ENCODE measurements at regions not wholly inside any gene's neighbourhood (a gene's known extent, or its start where the extent isn't known, plus 50 kb on each side); places are given as distances from the start of the nearest gene placed in this dataset.

DNA sequence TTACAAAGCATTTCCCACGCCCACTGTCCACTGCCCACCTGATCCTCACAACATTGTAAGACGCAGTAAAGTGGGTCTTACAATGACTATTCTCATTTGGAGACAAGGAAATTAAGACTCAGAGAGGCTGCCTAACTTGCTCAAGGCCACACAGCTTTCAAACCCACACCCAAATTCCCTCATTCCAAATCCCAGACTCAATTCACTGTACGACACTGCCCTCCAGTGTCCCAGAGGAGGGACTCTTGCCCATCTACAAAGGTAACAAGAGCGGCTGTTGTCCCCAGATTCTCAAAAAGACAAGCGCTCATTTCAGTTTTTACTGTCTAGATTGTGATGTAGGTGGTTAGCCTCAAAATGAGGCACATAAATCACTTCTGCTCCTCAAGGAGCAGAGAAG lies 184.6 kb downstream of the ACTL7B start:
- H3K4me1 ChIP-seq (ENCODE audit: control insufficient read depth in 1 of 2, extremely low read depth in 1 of 2, insufficient read depth in 2 of 2, low read length in 2 of 2): no peaks in the 10 kb centered on the region
- no peak overlapping the region for H3K27ac Mint-ChIP-seq
- ATAC-seq (replicated peaks in 1 of 4) (no peak), DNase-seq (no peak)
- H3K4me3 ChIP-seq (ENCODE audit: control insufficient read depth in 1 of 2, extremely low read depth in 1 of 2, low read length in 1 of 2): no peak overlapping the region
- H3K4me1 Mint-ChIP-seq: no peaks in the 10 kb centered on the region
- no peaks in the 10 kb centered on the region for H3K9me3 ChIP-seq
- no peaks in the 10 kb centered on the region for H3K36me3 Mint-ChIP-seq
- no peak overlapping the region for H3K27ac ChIP-seq (ENCODE audit: low read length)
- CTCF ChIA-PET: no interaction called here
- H3K9me3 Mint-ChIP-seq: peaks cover 0 to 12% (median 0%) of the 10 kb centered on the region in 3 donors
- WGBS (ENCODE audit: insufficient coverage): no CpG with 5 or more reads among the region's 5 CpGs
- H3K36me3 ChIP-seq (ENCODE audit: control insufficient read depth in 2 of 2, extremely low read depth in 1 of 2, insufficient read depth in 1 of 2, low read length in 1 of 2): no peaks in the 10 kb centered on the region
- H3K4me3 Mint-ChIP-seq: no peak overlapping the region
- no peaks in the 10 kb centered on the region for H3K27me3 ChIP-seq (replicated peaks in 1 of 2; ENCODE audit: control insufficient read depth in 2 of 2, extremely low read depth in 1 of 2, insufficient read depth in 2 of 2, low read length in 1 of 2)
- POLR2A ChIA-PET: no interaction called here
- no peaks in the 10 kb centered on the region for H3K27me3 Mint-ChIP-seq

- H3K27me3 ChIP-seq (replicated peaks in 1 of 2; ENCODE audit: control insufficient read depth in 2 of 2, extremely low read depth in 1 of 2, insufficient read depth in 2 of 2, low read length in 1 of 2): no peaks in the 10 kb centered on the region
- CTCF ChIA-PET: no interaction called here
Measured at GRCh38 chr9:108668938-108669335, 186.8 kb downstream of the ACTL7B start.

GRCh38 chr9:108668191-108668937 lies 187.4 kb downstream of the ACTL7B start:
- no peak for ATAC-seq (replicated peaks in 1 of 4)
- H3K4me3 Mint-ChIP-seq: no peak overlapping the region
- no peaks in the 10 kb centered on the region for H3K27me3 ChIP-seq (replicated peaks in 1 of 2; ENCODE audit: control insufficient read depth in 2 of 2, extremely low read depth in 1 of 2, insufficient read depth in 2 of 2, low read length in 1 of 2)
- no peak overlapping the region for H3K27ac ChIP-seq (ENCODE audit: low read length)
- ChIA-PET CTCF (no interaction called here), POLR2A (no interaction called here)
- no peak overlapping the region for H3K27ac Mint-ChIP-seq
- no peaks in the 10 kb centered on the region for H3K36me3 Mint-ChIP-seq
- WGBS (ENCODE audit: insufficient coverage): 50% methylated on average over 1 of the region's 5 CpGs
- peaks cover 0 to 6% (median 0%) of the 10 kb centered on the region in 3 donors for H3K9me3 Mint-ChIP-seq
- H3K9me3 ChIP-seq: no peaks in the 10 kb centered on the region
- H3K4me1 ChIP-seq (ENCODE audit: control insufficient read depth in 1 of 2, extremely low read depth in 1 of 2, insufficient read depth in 2 of 2, low read length in 2 of 2): no peaks in the 10 kb centered on the region
- DNase-seq: no peak
- H3K36me3 ChIP-seq (ENCODE audit: control insufficient read depth in 2 of 2, extremely low read depth in 1 of 2, insufficient read depth in 1 of 2, low read length in 1 of 2): no peaks in the 10 kb centered on the region
- no peak overlapping the region for H3K4me3 ChIP-seq (ENCODE audit: control insufficient read depth in 1 of 2, extremely low read depth in 1 of 2, low read length in 1 of 2)
- H3K27me3 Mint-ChIP-seq: no peaks in the 10 kb centered on the region
- no peaks in the 10 kb centered on the region for H3K4me1 Mint-ChIP-seq

More at GRCh38 chr9:108668938-108669335, 186.8 kb downstream of the ACTL7B start:
- POLR2A ChIA-PET: no interaction called here
- Mint-ChIP-seq H3K4me3 (no peak overlapping the region), H3K27me3 (no peaks in the 10 kb centered on the region), H3K27ac (no peak overlapping the region), H3K9me3 (peaks cover 0 to 6% (median 0%) of the 10 kb centered on the region in 3 donors), H3K36me3 (no peaks in the 10 kb centered on the region), H3K4me1 (no peaks in the 10 kb centered on the region)
- no peaks in the 10 kb centered on the region for H3K4me1 ChIP-seq (ENCODE audit: control insufficient read depth in 1 of 2, extremely low read depth in 1 of 2, insufficient read depth in 2 of 2, low read length in 2 of 2)
- no peak for ATAC-seq (replicated peaks in 1 of 4)
- DNase-seq: no peak
- H3K36me3 ChIP-seq (ENCODE audit: control insufficient read depth in 2 of 2, extremely low read depth in 1 of 2, insufficient read depth in 1 of 2, low read length in 1 of 2): no peaks in the 10 kb centered on the region
- no peaks in the 10 kb centered on the region for H3K9me3 ChIP-seq
- WGBS (ENCODE audit: insufficient coverage): no CpG with 5 or more reads among the region's 4 CpGs
- H3K4me3 ChIP-seq (ENCODE audit: control insufficient read depth in 1 of 2, extremely low read depth in 1 of 2, low read length in 1 of 2): no peak overlapping the region
- no peak overlapping the region for H3K27ac ChIP-seq (ENCODE audit: low read length)

DNA sequence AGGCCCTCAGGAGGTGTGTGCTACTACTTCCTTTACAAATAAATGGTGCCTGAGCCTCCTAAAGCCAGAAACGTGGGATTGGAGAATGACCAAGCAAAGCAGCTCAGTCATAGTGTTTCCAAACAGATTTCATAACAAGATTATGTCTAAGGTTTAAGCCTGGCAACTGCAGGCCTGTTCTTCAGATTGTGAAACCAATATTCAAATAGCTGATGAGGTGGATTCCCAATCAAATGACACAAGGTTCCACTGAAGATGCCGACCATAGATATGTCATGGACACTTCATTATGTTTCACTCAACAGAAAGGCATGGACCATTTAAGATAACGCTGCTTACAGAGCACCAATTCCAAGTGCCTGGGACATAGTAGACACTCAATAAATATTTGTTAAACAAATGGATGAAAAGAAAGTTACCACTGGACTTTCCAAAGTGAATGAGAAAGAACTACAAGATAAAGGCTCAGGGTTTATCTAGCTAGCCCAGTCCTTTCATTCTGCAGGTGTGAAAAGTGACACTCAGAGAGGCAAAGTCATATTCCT lies 189.5 kb downstream of the ACTL7B start:
- POLR2A ChIA-PET: no interaction called here
- Histone ChIP-seq H3K36me3 (ENCODE audit: control insufficient read depth in 2 of 2, extremely low read depth in 1 of 2, insufficient read depth in 1 of 2, low read length in 1 of 2) (no peaks in the 10 kb centered on the region), H3K4me1 (ENCODE audit: control insufficient read depth in 1 of 2, extremely low read depth in 1 of 2, insufficient read depth in 2 of 2, low read length in 2 of 2) (no peaks in the 10 kb centered on the region), H3K27me3 (replicated peaks in 1 of 2; ENCODE audit: control insufficient read depth in 2 of 2, extremely low read depth in 1 of 2, insufficient read depth in 2 of 2, low read length in 1 of 2) (no peaks in the 10 kb centered on the region), H3K27ac (ENCODE audit: low read length) (no peak overlapping the region), H3K4me3 (ENCODE audit: control insufficient read depth in 1 of 2, extremely low read depth in 1 of 2, low read length in 1 of 2) (no peak overlapping the region), H3K9me3 (no peaks in the 10 kb centered on the region)
- WGBS (ENCODE audit: insufficient coverage): no CpG with 5 or more reads among the region's 3 CpGs
- no peaks in the 10 kb centered on the region for H3K27me3 Mint-ChIP-seq
- DNase-seq (no peak), ATAC-seq (replicated peaks in 1 of 4) (no peak)
- H3K9me3 Mint-ChIP-seq: peaks cover 0 to 7% (median 6%) of the 10 kb centered on the region in 3 donors
- CTCF ChIA-PET: no interaction called here
- H3K36me3 Mint-ChIP-seq: no peaks in the 10 kb centered on the region
- no peak overlapping the region for H3K27ac Mint-ChIP-seq
- H3K4me1 Mint-ChIP-seq: no peaks in the 10 kb centered on the region
- no peak overlapping the region for H3K4me3 Mint-ChIP-seq

GRCh38 chr9:108665521-108666239 lies 190.1 kb downstream of the ACTL7B start:
- ATAC-seq (replicated peaks in 1 of 4) (no peak), DNase-seq (no peak)
- Histone ChIP-seq H3K9me3 (no peaks in the 10 kb centered on the region), H3K27ac (ENCODE audit: low read length) (no peak overlapping the region), H3K27me3 (replicated peaks in 1 of 2; ENCODE audit: control insufficient read depth in 2 of 2, extremely low read depth in 1 of 2, insufficient read depth in 2 of 2, low read length in 1 of 2) (no peaks in the 10 kb centered on the region), H3K4me3 (ENCODE audit: control insufficient read depth in 1 of 2, extremely low read depth in 1 of 2, low read length in 1 of 2) (no peak overlapping the region), H3K4me1 (ENCODE audit: control insufficient read depth in 1 of 2, extremely low read depth in 1 of 2, insufficient read depth in 2 of 2, low read length in 2 of 2) (no peaks in the 10 kb centered on the region), H3K36me3 (ENCODE audit: control insufficient read depth in 2 of 2, extremely low read depth in 1 of 2, insufficient read depth in 1 of 2, low read length in 1 of 2) (no peaks in the 10 kb centered on the region)
- Mint-ChIP-seq H3K36me3 (no peaks in the 10 kb centered on the region), H3K4me3 (no peak overlapping the region), H3K27me3 (no peaks in the 10 kb centered on the region), H3K27ac (no peak overlapping the region), H3K4me1 (no peaks in the 10 kb centered on the region), H3K9me3 (peaks cover 4 to 11% (median 6%) of the 10 kb centered on the region in 3 donors)
- POLR2A ChIA-PET: no interaction called here
- CTCF ChIA-PET: no interaction called here
- WGBS (ENCODE audit: insufficient coverage): 70% methylated on average over 2 of the region's 4 CpGs

DNA sequence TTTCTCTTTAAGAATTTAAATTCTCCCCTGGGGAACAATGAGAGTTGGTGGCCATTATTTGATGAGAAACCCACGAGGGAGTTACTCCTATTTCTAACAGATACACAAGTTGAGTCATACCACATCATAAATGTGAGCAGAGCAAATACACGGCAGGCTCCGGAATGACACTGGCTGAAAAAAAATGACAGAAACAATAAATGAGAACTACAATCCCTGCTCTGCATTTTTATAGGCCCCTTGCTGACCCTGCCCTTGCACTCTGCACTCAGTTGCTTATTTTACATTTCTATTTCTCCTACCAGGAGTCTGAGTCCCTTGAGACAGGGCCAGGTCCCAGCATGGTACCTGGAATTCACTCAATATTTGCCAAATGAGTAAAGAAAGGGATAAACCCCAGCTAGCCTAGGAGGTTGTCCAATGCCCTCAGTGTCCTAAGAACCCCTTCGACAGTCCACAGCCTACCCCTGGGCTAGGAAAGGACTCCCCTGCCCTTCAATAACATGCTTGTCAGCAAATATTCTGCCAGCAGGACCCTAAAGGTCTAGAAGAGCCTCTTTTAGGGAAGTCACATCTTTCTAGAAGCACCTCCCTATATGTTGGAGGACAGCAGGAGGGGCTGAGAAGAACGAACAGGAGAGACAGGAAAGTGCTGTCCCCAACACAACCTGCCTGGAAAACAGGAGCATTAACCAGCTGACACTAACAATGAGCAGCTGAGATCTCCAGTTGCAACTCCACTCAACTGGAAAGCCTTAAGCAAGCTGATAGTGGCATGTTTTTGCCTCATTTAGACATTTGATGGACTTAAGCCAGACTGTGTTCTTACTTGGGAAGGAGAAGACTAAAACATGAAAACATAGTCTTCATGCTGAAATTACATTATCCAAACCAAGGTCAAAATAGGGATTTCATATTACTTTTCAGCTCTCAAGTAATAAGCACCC lies 191.2 kb downstream of the ACTL7B start:
- Histone ChIP-seq H3K27me3 (replicated peaks in 1 of 2; ENCODE audit: control insufficient read depth in 2 of 2, extremely low read depth in 1 of 2, insufficient read depth in 2 of 2, low read length in 1 of 2) (no peaks in the 10 kb centered on the region), H3K36me3 (ENCODE audit: control insufficient read depth in 2 of 2, extremely low read depth in 1 of 2, insufficient read depth in 1 of 2, low read length in 1 of 2) (no peaks in the 10 kb centered on the region), H3K27ac (ENCODE audit: low read length) (no peak overlapping the region), H3K9me3 (no peaks in the 10 kb centered on the region), H3K4me1 (ENCODE audit: control insufficient read depth in 1 of 2, extremely low read depth in 1 of 2, insufficient read depth in 2 of 2, low read length in 2 of 2) (no peaks in the 10 kb centered on the region), H3K4me3 (ENCODE audit: control insufficient read depth in 1 of 2, extremely low read depth in 1 of 2, low read length in 1 of 2) (no peak overlapping the region)
- no peak for ATAC-seq (replicated peaks in 1 of 4)
- ChIA-PET CTCF (no interaction called here), POLR2A (no interaction called here)
- Mint-ChIP-seq H3K36me3 (no peaks in the 10 kb centered on the region), H3K9me3 (peaks cover 6 to 20% (median 10%) of the 10 kb centered on the region in 3 donors), H3K27ac (no peak overlapping the region), H3K4me3 (no peak overlapping the region), H3K27me3 (no peaks in the 10 kb centered on the region), H3K4me1 (no peaks in the 10 kb centered on the region)
- no peak for DNase-seq
- WGBS (ENCODE audit: insufficient coverage): 85% methylated on average over 2 of the region's 5 CpGs
